ENCODE measurements at regions not wholly inside any gene's neighbourhood (a gene's known extent, or its start where the extent isn't known, plus 50 kb on each side); places are given as distances from the start of the nearest gene placed in this dataset.

GRCh38 chr4:24364852-24365251 is 219.5 kb downstream of the DHX15 start:
- no peak overlapping the region for H2BK12ac ChIP-seq (ENCODE audit: low read depth, low read length)
- no peak overlapping the region for H2BK15ac ChIP-seq (ENCODE audit: low read length)
- no peaks in the 10 kb centered on the region for H3K79me2 ChIP-seq (ENCODE audit: control insufficient read depth in 1 of 2, insufficient read depth in 2 of 2, low read length in 2 of 2)
- FAIRE-seq (no peak), DNase-seq (ENCODE audit: low read depth in 1 of 2, low spot score in 2 of 2) (no peak)
- no peaks in the 10 kb centered on the region for H3K36me3 ChIP-seq (ENCODE audit: control insufficient read depth in 2 of 4, insufficient read depth in 4 of 4, low read length in 3 of 4)
- no peak overlapping the region for H3K27ac ChIP-seq (ENCODE audit: low read depth, low read length)
- no peak overlapping the region for H4K5ac ChIP-seq (ENCODE audit: insufficient read length, low read depth, low read length)
- no peak overlapping the region for H4K91ac ChIP-seq (replicated peaks; ENCODE audit: insufficient read length, low read length)
- H3K4me2 ChIP-seq (ENCODE audit: insufficient read depth in 1 of 2, low read depth in 2 of 2, low read length in 2 of 2), result no peak overlapping the region
- H3K18ac ChIP-seq (ENCODE audit: extremely low read depth, low read length), result no peak overlapping the region
- no peak overlapping the region for H3K9ac ChIP-seq (replicated peaks in 1 of 4; ENCODE audit: extremely low read depth in 1 of 4, low read depth in 3 of 4, low read length in 3 of 4)
- CTCF ChIA-PET (ENCODE audit: partially characterized antibody), result interaction anchor here (0.6 to 1.5 kb wide), 6 partner anchors 12 to 995 kb away, joined by 3 to 8 read pairs (median 4); no protein-coding TSS in a partner anchor
- H3K4me1 ChIP-seq (replicated peaks in 1 of 4; ENCODE audit: control insufficient read depth in 3 of 4, insufficient read depth in 4 of 4, low read length in 3 of 4), result no peaks in the 10 kb centered on the region
- no peaks in the 10 kb centered on the region for H4K20me1 ChIP-seq (replicated peaks in 1 of 2; ENCODE audit: control insufficient read depth in 1 of 2, insufficient read depth in 2 of 2, low read length in 2 of 2)
- H3K23me2 ChIP-seq (ENCODE audit: low read depth, low read length), result no peaks in the 10 kb centered on the region
- H3K79me1 ChIP-seq (ENCODE audit: low read depth, low read length), result no peaks in the 10 kb centered on the region
- H3K14ac ChIP-seq (ENCODE audit: insufficient read length), result no peak overlapping the region
- no peak overlapping the region for H3K4ac ChIP-seq (replicated peaks; ENCODE audit: insufficient read length, low read depth, low read length)
- no peak overlapping the region for H3K23ac ChIP-seq (ENCODE audit: insufficient read length)
- H3K27me3 ChIP-seq (replicated peaks in 1 of 4; ENCODE audit: control insufficient read depth in 3 of 4, extremely low read depth in 1 of 4, insufficient read depth in 3 of 4, low read length in 3 of 4), result peaks cover 0 to under 1% (median 0%) of the 10 kb centered on the region in 4 experiments; a peak in 3 of 7 replicates
- H2AK5ac ChIP-seq (ENCODE audit: low read depth, low read length), result no peak overlapping the region
- no peak overlapping the region for H3K4me3 ChIP-seq (ENCODE audit: extremely low read depth in 1 of 4, insufficient read depth in 2 of 4, low read depth in 3 of 4, low read length in 4 of 4)
- H3K9me3 ChIP-seq (ENCODE audit: insufficient read depth in 2 of 2, low read depth in 1 of 2, low read length in 1 of 2), result no peaks in the 10 kb centered on the region
- no peak overlapping the region for H2BK120ac ChIP-seq (replicated peaks; ENCODE audit: low read depth, low read length)
- no peak overlapping the region for H2BK20ac ChIP-seq (ENCODE audit: low read length)
- 93% methylated on average over 3 of the region's 3 CpGs; no CpG with 5 or more reads in 1 of the 2 experiments for WGBS, 2 experiments (ENCODE audit: extremely low coverage in 1 of 2, insufficient coverage in 1 of 2, insufficient read length in 1 of 2, insufficient replicate concordance in 2 of 2, low coverage in 1 of 2, low lambda C conversion rate in 2 of 2, missing lambda C conversion rate in 1 of 2)
- POLR2A ChIA-PET (ENCODE audit: partially characterized antibody), result interaction anchor here (0.6 kb wide), 1 partner anchor 61 kb away, joined by 3 read pairs; no protein-coding TSS in a partner anchor
- H2AFZ ChIP-seq (ENCODE audit: low read length), result no peak overlapping the region
- H4K8ac ChIP-seq (ENCODE audit: extremely low read depth, insufficient read depth, low read length), result no peak overlapping the region
- no peak overlapping the region for H3K56ac ChIP-seq (replicated peaks; ENCODE audit: insufficient read length, low read depth, low read length)
- H2BK5ac ChIP-seq (ENCODE audit: low read depth, low read length), result no peak overlapping the region
- TF ChIP-seq CBX5 (IDR thresholded peaks at IDR 0.05; ENCODE audit: low read depth, low read length), result no peak
- no peak for TF ChIP-seq BCL11A (IDR thresholded peaks at IDR 0.05; ENCODE audit: low read depth in 2 of 2, low read length in 2 of 2)
- no peak for TF ChIP-seq POU5F1 (IDR thresholded peaks at IDR 0.05; ENCODE audit: low read depth, low read length)
- TF ChIP-seq E2F6 (IDR thresholded peaks at IDR 0.05), result no peak
- TF ChIP-seq SIRT6 (IDR thresholded peaks at IDR 0.05; ENCODE audit: low read length), result no peak
- TF ChIP-seq HDAC2 (IDR thresholded peaks at IDR 0.05; ENCODE audit: borderline replicate concordance in 1 of 2, low read depth in 2 of 2, low read length in 2 of 2), result no peak
- TF ChIP-seq SRF (IDR thresholded peaks at IDR 0.05; ENCODE audit: low read depth, low read length), result no peak
